H1 (cell line): ENCODE measurements at regions not wholly inside any gene's neighbourhood (a gene's known extent, or its start where the extent isn't known, plus 50 kb on each side); places are given as distances from the start of the nearest gene placed in this dataset.

Experiments used
- CTCF ChIA-PET: fragments of 300-600 bp; sonication (Branson Sonifier 250); formaldehyde crosslinking; loops from one replicate; lab custom pipeline; 2021; ENCODE audit not compliant: partially characterized antibody; lab: Charles Lee
- POLR2A ChIA-PET: fragments of 300-600 bp; sonication (Branson Sonifier 250); formaldehyde crosslinking; loops from one replicate; lab custom pipeline; 2021; ENCODE audit warnings: inconsistent platforms; ENCODE audit not compliant: partially characterized antibody; lab: Charles Lee
- DNase-seq, 2 experiments: peaks; one replicate each; pipeline versions ENCODE4 v3.0.0 to v3.0.0-alpha.2; 2010 to 2022; ENCODE audit warnings: low spot score in 2 of 2, low read depth in 1 of 2, mixed read lengths in 1 of 2
- FAIRE-seq: peaks from 2 replicates; lab custom pipeline; 2011; peaks lifted over from hg19 to GRCh38; lab: Jason Lieb, UNC
- H2AFZ ChIP-seq: 2 replicates; pipeline ENCODE4 v1.8.1; 2012; ENCODE audit warnings: low read length, inconsistent platforms
- H2AK5ac ChIP-seq: 2 replicates; pipeline ENCODE4 v1.6.1; 2013; ENCODE audit warnings: low read depth, low read length
- H2BK120ac ChIP-seq: replicated peaks from 2 replicates; pipeline ENCODE3; 2013; ENCODE audit warnings: low read depth, low read length, inconsistent platforms
- H2BK12ac ChIP-seq: 2 replicates; pipeline ENCODE4 v1.6.1; 2013; ENCODE audit warnings: low read depth, low read length
- H2BK15ac ChIP-seq: 2 replicates; pipeline ENCODE4 v1.6.1; 2013; ENCODE audit warnings: low read length
- H2BK20ac ChIP-seq: 2 replicates; pipeline ENCODE4 v1.6.1; 2013; ENCODE audit warnings: low read length
- H2BK5ac ChIP-seq: 2 replicates; pipeline ENCODE4 v1.6.1; 2013; ENCODE audit warnings: low read depth, low read length
- H3K14ac ChIP-seq: 2 replicates; pipeline ENCODE4 v1.6.1; 2013; ENCODE audit warnings: inconsistent platforms; ENCODE audit not compliant: insufficient read length
- H3K18ac ChIP-seq: 2 replicates; pipeline ENCODE4 v1.6.1; 2013; ENCODE audit warnings: low read length; ENCODE audit errors: extremely low read depth
- H3K23ac ChIP-seq: 2 replicates; pipeline ENCODE4 v1.6.1; 2013; ENCODE audit warnings: inconsistent platforms; ENCODE audit not compliant: insufficient read length
- H3K23me2 ChIP-seq: 2 replicates; pipeline ENCODE4 v1.6.1; 2013; ENCODE audit warnings: low read depth, low read length
- H3K27ac ChIP-seq: 2 replicates; pipeline ENCODE4 v1.6.1; 2011; ENCODE audit warnings: low read depth, low read length, inconsistent platforms
- H3K27me3 ChIP-seq, 4 experiments: replicated peaks in 1 of 4; 1 replicate in 1 of 4; 2 replicates in 3 of 4; pipeline versions ENCODE4 v1.6.1 to v1.8.1; 2011 to 2013; ENCODE audit warnings: low read length in 3 of 4, mild to moderate bottlenecking in 3 of 4, inconsistent platforms in 2 of 4, mixed read lengths in 2 of 4, moderate library complexity in 1 of 4; ENCODE audit not compliant: control insufficient read depth in 3 of 4, insufficient read depth in 3 of 4; ENCODE audit errors: extremely low read depth in 1 of 4
- H3K36me3 ChIP-seq, 4 experiments: 2 replicates each; pipeline versions ENCODE4 v1.6.1 to v1.8.1; 2011 to 2013; ENCODE audit warnings: mild to moderate bottlenecking in 4 of 4, low read length in 3 of 4, moderate library complexity in 2 of 4, control low read depth in 1 of 4, inconsistent platforms in 1 of 4; ENCODE audit not compliant: insufficient read depth in 4 of 4, control insufficient read depth in 2 of 4
- H3K4ac ChIP-seq: replicated peaks from 2 replicates; pipeline ENCODE3; 2013; ENCODE audit warnings: low read length, low read depth, mixed read lengths, inconsistent platforms; ENCODE audit not compliant: insufficient read length
- H3K4me1 ChIP-seq, 4 experiments: replicated peaks in 1 of 4; 1 replicate in 1 of 4; 2 replicates in 3 of 4; pipeline versions ENCODE4 v1.6.1 to v1.8.1; 2011 to 2013; ENCODE audit warnings: low read length in 3 of 4, inconsistent platforms in 2 of 4, mixed read lengths in 1 of 4; ENCODE audit not compliant: insufficient read depth in 4 of 4, control insufficient read depth in 3 of 4
- H3K4me2 ChIP-seq, 2 experiments: 2 replicates each; pipeline versions ENCODE4 v1.6.1 to v1.8.1; 2011 to 2013; ENCODE audit warnings: low read depth in 2 of 2, low read length in 2 of 2, control low read depth in 1 of 2, inconsistent platforms in 1 of 2, mild to moderate bottlenecking in 1 of 2; ENCODE audit not compliant: insufficient read depth in 1 of 2
- H3K4me3 ChIP-seq, 4 experiments: fragments of 200-600, 300-600 bp in 1 of 4; sonication (generic), shearing (Covaris generic), sonication (Bioruptor Twin) in 1 of 4; 2 replicates each; pipeline versions ENCODE4 v1.5.1 to v1.8.1; 2011 to 2016; ENCODE audit warnings: low read length in 4 of 4, low read depth in 3 of 4, control low read depth in 2 of 4, inconsistent platforms in 2 of 4, mild to moderate bottlenecking in 2 of 4, mixed read lengths in 1 of 4, moderate library complexity in 1 of 4; ENCODE audit not compliant: insufficient read depth in 2 of 4; ENCODE audit errors: extremely low read depth in 1 of 4
- H3K56ac ChIP-seq: replicated peaks from 2 replicates; pipeline ENCODE3; 2013; ENCODE audit warnings: low read depth, mild to moderate bottlenecking, mixed read lengths, low read length, inconsistent platforms; ENCODE audit not compliant: insufficient read length
- H3K79me1 ChIP-seq: 2 replicates; pipeline ENCODE4 v1.6.1; 2013; ENCODE audit warnings: low read depth, low read length, control low read depth
- H3K79me2 ChIP-seq, 2 experiments: 2 replicates each; pipeline versions ENCODE4 v1.6.1 to v1.8.1; 2012 to 2013; ENCODE audit warnings: low read length in 2 of 2, mild to moderate bottlenecking in 2 of 2, inconsistent platforms in 1 of 2; ENCODE audit not compliant: insufficient read depth in 2 of 2, control insufficient read depth in 1 of 2
- H3K9ac ChIP-seq, 4 experiments: replicated peaks in 1 of 4; 1 replicate in 1 of 4; 2 replicates in 3 of 4; pipeline versions ENCODE4 v1.6.1 to v1.8.1; 2011 to 2013; ENCODE audit warnings: low read depth in 3 of 4, low read length in 3 of 4, control low read depth in 2 of 4, mild to moderate bottlenecking in 2 of 4, moderate library complexity in 2 of 4, inconsistent platforms in 1 of 4; ENCODE audit errors: extremely low read depth in 1 of 4
- H3K9me3 ChIP-seq, 2 experiments: 2 replicates each; pipeline versions ENCODE4 v1.6.1 to v1.8.1; 2012 to 2013; ENCODE audit warnings: mild to moderate bottlenecking in 2 of 2, moderate library complexity in 2 of 2, control low read depth in 1 of 2, inconsistent platforms in 1 of 2, low read depth in 1 of 2, low read length in 1 of 2, mixed read lengths in 1 of 2; ENCODE audit not compliant: insufficient read depth in 2 of 2
- H4K20me1 ChIP-seq, 2 experiments: replicated peaks in 1 of 2; 2 replicates each; pipeline versions ENCODE3 to v1.8.1; 2011 to 2013; ENCODE audit warnings: inconsistent platforms in 2 of 2, low read length in 2 of 2, mild to moderate bottlenecking in 1 of 2; ENCODE audit not compliant: insufficient read depth in 2 of 2, control insufficient read depth in 1 of 2
- H4K5ac ChIP-seq: 2 replicates; pipeline ENCODE4 v1.6.1; 2013; ENCODE audit warnings: low read length, low read depth, mixed read lengths, inconsistent platforms; ENCODE audit not compliant: insufficient read length
- H4K8ac ChIP-seq: 2 replicates; pipeline ENCODE4 v1.8.0; 2013; ENCODE audit warnings: mild to moderate bottlenecking, moderate library complexity, low read length, inconsistent platforms; ENCODE audit not compliant: insufficient read depth; ENCODE audit errors: extremely low read depth
- H4K91ac ChIP-seq: replicated peaks from 2 replicates; pipeline ENCODE3; 2013; ENCODE audit warnings: low read length, mixed read lengths, inconsistent platforms; ENCODE audit not compliant: insufficient read length
- BACH1 ChIP-seq: IDR thresholded peaks from 2 replicates; pipeline ENCODE4 v1.6.1; 2012; ENCODE audit warnings: low read length, improper control_type of control experiment
- CHD1 ChIP-seq: IDR thresholded peaks from 2 replicates; pipeline ENCODE4 v1.6.1; 2012; ENCODE audit warnings: low read depth, low read length, improper control_type of control experiment
- CREB1 ChIP-seq: IDR thresholded peaks from 2 replicates; pipeline ENCODE4 v1.6.1; 2012; ENCODE audit warnings: inconsistent platforms
- EP300 ChIP-seq, 2 experiments: IDR thresholded peaks; 1 replicate in 1 of 2; 2 replicates in 1 of 2; pipeline ENCODE4 v1.6.1; 2011 to 2012; ENCODE audit warnings: low read depth in 2 of 2, low read length in 2 of 2, mild to moderate bottlenecking in 2 of 2, borderline replicate concordance in 1 of 2, inconsistent platforms in 1 of 2, moderate library complexity in 1 of 2
- EZH2 ChIP-seq: fragments of 200-600 bp; sonication (generic); IDR thresholded peaks from 2 replicates; pipeline ENCODE4 v1.7.1; 2012; ENCODE audit warnings: low read depth, mild to moderate bottlenecking, moderate library complexity, low read length, inconsistent platforms; ENCODE audit not compliant: severe bottlenecking
- HDAC2 ChIP-seq, 2 experiments: fragments of 300-600 bp in 1 of 2; sonication (generic) in 1 of 2; IDR thresholded peaks; 2 replicates each; pipeline ENCODE4 v1.6.1; 2011 to 2012; ENCODE audit warnings: low read depth in 2 of 2, low read length in 2 of 2, mild to moderate bottlenecking in 2 of 2, moderate library complexity in 2 of 2, borderline replicate concordance in 1 of 2, inconsistent platforms in 1 of 2
- KDM1A ChIP-seq: fragments of 200-600, 300-600 bp; sonication (generic); IDR thresholded peaks from 2 replicates; pipeline ENCODE4 v1.7.1; 2016; ENCODE audit warnings: mild to moderate bottlenecking, low read length, borderline replicate concordance
- MAFK ChIP-seq: IDR thresholded peaks from 2 replicates; pipeline ENCODE4 v1.6.1; 2012; ENCODE audit warnings: low read depth, mild to moderate bottlenecking, improper control_type of control experiment, low read length
- RAD21 ChIP-seq, 2 experiments: IDR thresholded peaks in 1 of 2; conservative IDR thresholded peaks in 1 of 2; 2 replicates each; pipeline ENCODE4 v1.6.1; 2011; ENCODE audit warnings: low read depth in 2 of 2, low read length in 2 of 2, improper control_type of control experiment in 1 of 2, inconsistent platforms in 1 of 2, mild to moderate bottlenecking in 1 of 2, moderate library complexity in 1 of 2
- RBBP5 ChIP-seq: IDR thresholded peaks from 2 replicates; pipeline ENCODE4 v1.7.1; 2012; ENCODE audit warnings: low read depth, mild to moderate bottlenecking, inconsistent platforms, low read length, moderate library complexity, borderline replicate concordance
- TEAD4 ChIP-seq: IDR thresholded peaks from 2 replicates; pipeline ENCODE4 v1.6.1; 2012; ENCODE audit warnings: low read depth, low read length, inconsistent platforms, mixed read lengths
- YY1 ChIP-seq: IDR thresholded peaks from 2 replicates; pipeline ENCODE4 v1.6.1; 2011; ENCODE audit warnings: low read depth, mild to moderate bottlenecking, low read length
- WGBS, 2 experiments: shearing (Covaris generic) in 1 of 2; methylation state at CpG; one replicate each; pipeline versions ENCODE4 v1.1.6 to v1.1.7; 2013 to 2015; ENCODE audit warnings: low lambda C conversion rate in 2 of 2, mixed read lengths in 2 of 2, inconsistent platforms in 1 of 2, low coverage in 1 of 2, missing lambda C conversion rate in 1 of 2; ENCODE audit not compliant: insufficient replicate concordance in 2 of 2, insufficient coverage in 1 of 2, insufficient read length in 1 of 2; ENCODE audit errors: extremely low coverage in 1 of 2, missing lambda C conversion rate in 1 of 2; 5-methylcytosine and 5-hydroxymethylcytosine counted together

DNA sequence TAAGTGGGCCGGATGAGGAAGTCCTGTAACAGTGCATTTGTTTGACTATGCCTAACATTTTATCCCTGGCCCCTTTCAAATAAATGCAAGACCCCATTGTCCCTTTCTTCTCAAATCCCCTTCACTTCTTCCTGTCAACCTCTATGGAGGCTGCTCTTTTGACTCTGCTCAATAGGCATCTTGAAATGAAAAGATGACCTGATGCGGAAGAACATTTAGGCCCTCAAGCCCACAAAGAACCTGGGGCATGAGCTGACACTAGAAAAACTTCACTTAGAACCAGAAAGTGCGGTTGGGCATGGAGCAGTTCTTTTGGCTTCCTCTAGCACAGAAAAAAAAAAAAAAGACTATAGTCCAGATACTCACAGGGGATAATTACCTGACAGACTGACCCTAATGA is 1434.7 kb upstream of the WWC1 start:
- Histone ChIP-seq H3K27me3 (no peaks in the 10 kb centered on the region), H2BK20ac (no peak overlapping the region), H4K91ac (no peak overlapping the region), H3K14ac (no peak overlapping the region), H2AFZ (peak overlapping the region; percentile 70; the same call in 1 of the 2 replicates), H2AK5ac (no peak overlapping the region), H2BK15ac (no peak overlapping the region), H4K8ac (no peak overlapping the region), H3K36me3 (no peaks in the 10 kb centered on the region), H2BK120ac (no peak overlapping the region), H3K79me1 (no peaks in the 10 kb centered on the region), H3K27ac (no peak overlapping the region), H3K4me2 (no peak overlapping the region), H3K23me2 (peaks cover 2% of the 10 kb centered on the region; the same call in 1 of the 2 replicates), H3K9ac (no peak overlapping the region), H3K4ac (no peak overlapping the region), H3K56ac (no peak overlapping the region), H4K20me1 (no peaks in the 10 kb centered on the region), H3K4me3 (no peak overlapping the region), H2BK12ac (no peak overlapping the region), H3K9me3 (no peaks in the 10 kb centered on the region), H3K18ac (no peak overlapping the region), H2BK5ac (no peak overlapping the region), H3K23ac (no peak overlapping the region), H4K5ac (no peak overlapping the region), H3K4me1 (no peaks in the 10 kb centered on the region), H3K79me2 (no peaks in the 10 kb centered on the region)
- TF ChIP-seq TEAD4 (no peak), CREB1 (no peak), EP300 (IDR thresholded peaks at IDR 0.05; ENCODE audit: borderline replicate concordance in 1 of 2, low read depth in 2 of 2, low read length in 2 of 2) (no peak), MAFK (no peak), EZH2 (no peak), HDAC2 (IDR thresholded peaks at IDR 0.05; ENCODE audit: borderline replicate concordance in 1 of 2, low read depth in 2 of 2, low read length in 2 of 2) (no peak), RBBP5 (no peak), RAD21 (IDR thresholded peaks at IDR 0.05 in 1 of 2, conservative IDR thresholded peaks at IDR 0.05 in 1 of 2; ENCODE audit: low read depth in 2 of 2, low read length in 2 of 2) (no peak), KDM1A (no peak), BACH1 (no peak), YY1 (no peak), CHD1 (no peak)
- ChIA-PET CTCF (interaction anchor here (0.6 kb wide), 1 partner anchor 11 kb away, joined by 3 read pairs; no protein-coding TSS in a partner anchor), POLR2A (no interaction called here)
- no peak for DNase-seq
- no peak for FAIRE-seq
- 85% methylated on average over 3 of the region's 3 CpGs; no CpG with 5 or more reads in 1 of the 2 experiments for WGBS, 2 experiments
